ENCODE measurements at regions not wholly inside any gene's neighbourhood (a gene's known extent, or its start where the extent isn't known, plus 50 kb on each side); places are given as distances from the start of the nearest gene placed in this dataset.
"Not testable (repeated sequence)": the region's sequence is repeated elsewhere in the genome, so short reads cannot be mapped to it uniquely, and the experiment has no call there.

DNA sequence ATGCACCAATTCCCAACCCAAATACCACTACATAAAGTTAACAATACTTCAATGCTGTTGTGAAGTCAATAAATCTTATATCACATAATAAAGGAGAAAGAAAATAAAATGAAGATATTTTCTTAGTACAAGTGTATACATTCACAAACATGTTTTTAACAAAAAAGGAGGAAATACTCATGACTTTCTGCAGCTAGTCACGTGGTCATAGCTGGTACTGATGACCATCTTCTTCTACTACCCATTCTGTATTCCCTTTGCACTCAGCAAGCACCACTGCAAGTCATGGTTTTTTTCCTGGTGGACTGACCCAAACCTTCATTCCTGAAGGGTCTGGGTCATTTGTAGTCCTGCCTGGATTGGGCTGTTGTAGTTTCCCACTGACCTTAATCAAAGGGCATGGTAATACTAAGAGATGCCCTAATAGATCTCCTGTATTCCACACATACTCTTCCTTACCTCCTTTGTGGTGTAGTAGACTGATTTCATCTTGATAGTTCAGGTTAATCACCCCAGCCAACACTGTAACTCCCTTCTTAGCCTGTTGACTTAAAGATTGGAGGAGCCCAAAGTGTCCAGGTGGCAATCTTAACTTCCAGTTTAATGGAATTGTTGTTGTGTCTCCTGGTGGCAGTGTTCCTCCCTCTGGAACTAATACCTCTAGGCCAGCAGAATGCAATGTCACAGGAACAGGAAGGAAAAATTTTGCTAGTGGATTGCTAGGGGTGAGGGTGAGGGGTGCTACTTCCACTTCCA is 83.1 kb upstream of the CYRIA start:
- TF ChIP-seq CTCF, EZH2phosphoT487, EZH2 (IDR thresholded peaks at IDR 0.05): not testable (repeated sequence)

Data from neural progenitor cell (in vitro differentiated cells).